ENCODE measurements at regions not wholly inside any gene's neighbourhood (a gene's known extent, or its start where the extent isn't known, plus 50 kb on each side); places are given as distances from the start of the nearest gene placed in this dataset.

DNA sequence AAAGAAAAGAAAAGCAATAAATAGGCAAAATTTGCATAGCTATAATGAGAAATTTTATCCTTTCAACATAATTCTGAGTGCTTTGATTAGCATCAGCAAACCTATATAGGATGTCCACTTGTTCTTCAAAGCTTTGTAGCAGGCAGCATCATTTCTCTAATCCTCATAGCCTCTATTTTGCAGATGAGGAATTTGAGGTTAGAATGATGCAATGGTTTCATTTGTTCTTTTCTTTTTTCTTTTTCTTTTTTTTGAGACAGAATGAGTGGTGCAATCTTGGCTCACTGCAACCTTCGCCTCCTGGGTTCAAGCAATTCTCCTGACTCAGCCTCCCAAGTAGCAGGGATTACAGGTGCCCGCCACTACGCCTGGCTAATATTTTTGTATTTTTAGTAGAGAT, 594.4 kb downstream of the TOX3 start:
- DNase-seq (ENCODE audit: low spot score) (no peak), ATAC-seq (no peak)
- H3K27ac Mint-ChIP-seq: peak overlapping the region; percentile 89
- H3K4me1 Mint-ChIP-seq: peaks cover 57% of the 10 kb centered on the region
- Histone ChIP-seq H3K9me2 (ENCODE audit: insufficient read depth) (no peaks in the 10 kb centered on the region), H4K20me1 (replicated peaks; ENCODE audit: insufficient read depth) (no peaks in the 10 kb centered on the region), H3K27ac (ENCODE audit: low read depth) (peak overlapping the region; percentile 68; the same call in 1 of the 2 replicates), H3K4me1 (ENCODE audit: insufficient read depth) (peaks cover 61% of the 10 kb centered on the region), H3F3A (replicated peaks; ENCODE audit: low read depth) (no peaks in the 10 kb centered on the region), H2AFZ (0 out of 2 replicates have a peak overlapping the region, but pooled peaks have one; percentile 29), H3K4me3 (no peak overlapping the region), H3K27me3 (ENCODE audit: insufficient read depth) (no peaks in the 10 kb centered on the region), H3K4me2 (peak overlapping the region; percentile 59; the same call in 1 of the 2 replicates), H3K79me2 (replicated peaks; ENCODE audit: insufficient read depth) (no peaks in the 10 kb centered on the region), H3K36me3 (ENCODE audit: insufficient read depth) (no peaks in the 10 kb centered on the region)
- H3K36me3 Mint-ChIP-seq (ENCODE audit: low read depth): no peaks in the 10 kb centered on the region
- TF ChIP-seq, protein P1, sequence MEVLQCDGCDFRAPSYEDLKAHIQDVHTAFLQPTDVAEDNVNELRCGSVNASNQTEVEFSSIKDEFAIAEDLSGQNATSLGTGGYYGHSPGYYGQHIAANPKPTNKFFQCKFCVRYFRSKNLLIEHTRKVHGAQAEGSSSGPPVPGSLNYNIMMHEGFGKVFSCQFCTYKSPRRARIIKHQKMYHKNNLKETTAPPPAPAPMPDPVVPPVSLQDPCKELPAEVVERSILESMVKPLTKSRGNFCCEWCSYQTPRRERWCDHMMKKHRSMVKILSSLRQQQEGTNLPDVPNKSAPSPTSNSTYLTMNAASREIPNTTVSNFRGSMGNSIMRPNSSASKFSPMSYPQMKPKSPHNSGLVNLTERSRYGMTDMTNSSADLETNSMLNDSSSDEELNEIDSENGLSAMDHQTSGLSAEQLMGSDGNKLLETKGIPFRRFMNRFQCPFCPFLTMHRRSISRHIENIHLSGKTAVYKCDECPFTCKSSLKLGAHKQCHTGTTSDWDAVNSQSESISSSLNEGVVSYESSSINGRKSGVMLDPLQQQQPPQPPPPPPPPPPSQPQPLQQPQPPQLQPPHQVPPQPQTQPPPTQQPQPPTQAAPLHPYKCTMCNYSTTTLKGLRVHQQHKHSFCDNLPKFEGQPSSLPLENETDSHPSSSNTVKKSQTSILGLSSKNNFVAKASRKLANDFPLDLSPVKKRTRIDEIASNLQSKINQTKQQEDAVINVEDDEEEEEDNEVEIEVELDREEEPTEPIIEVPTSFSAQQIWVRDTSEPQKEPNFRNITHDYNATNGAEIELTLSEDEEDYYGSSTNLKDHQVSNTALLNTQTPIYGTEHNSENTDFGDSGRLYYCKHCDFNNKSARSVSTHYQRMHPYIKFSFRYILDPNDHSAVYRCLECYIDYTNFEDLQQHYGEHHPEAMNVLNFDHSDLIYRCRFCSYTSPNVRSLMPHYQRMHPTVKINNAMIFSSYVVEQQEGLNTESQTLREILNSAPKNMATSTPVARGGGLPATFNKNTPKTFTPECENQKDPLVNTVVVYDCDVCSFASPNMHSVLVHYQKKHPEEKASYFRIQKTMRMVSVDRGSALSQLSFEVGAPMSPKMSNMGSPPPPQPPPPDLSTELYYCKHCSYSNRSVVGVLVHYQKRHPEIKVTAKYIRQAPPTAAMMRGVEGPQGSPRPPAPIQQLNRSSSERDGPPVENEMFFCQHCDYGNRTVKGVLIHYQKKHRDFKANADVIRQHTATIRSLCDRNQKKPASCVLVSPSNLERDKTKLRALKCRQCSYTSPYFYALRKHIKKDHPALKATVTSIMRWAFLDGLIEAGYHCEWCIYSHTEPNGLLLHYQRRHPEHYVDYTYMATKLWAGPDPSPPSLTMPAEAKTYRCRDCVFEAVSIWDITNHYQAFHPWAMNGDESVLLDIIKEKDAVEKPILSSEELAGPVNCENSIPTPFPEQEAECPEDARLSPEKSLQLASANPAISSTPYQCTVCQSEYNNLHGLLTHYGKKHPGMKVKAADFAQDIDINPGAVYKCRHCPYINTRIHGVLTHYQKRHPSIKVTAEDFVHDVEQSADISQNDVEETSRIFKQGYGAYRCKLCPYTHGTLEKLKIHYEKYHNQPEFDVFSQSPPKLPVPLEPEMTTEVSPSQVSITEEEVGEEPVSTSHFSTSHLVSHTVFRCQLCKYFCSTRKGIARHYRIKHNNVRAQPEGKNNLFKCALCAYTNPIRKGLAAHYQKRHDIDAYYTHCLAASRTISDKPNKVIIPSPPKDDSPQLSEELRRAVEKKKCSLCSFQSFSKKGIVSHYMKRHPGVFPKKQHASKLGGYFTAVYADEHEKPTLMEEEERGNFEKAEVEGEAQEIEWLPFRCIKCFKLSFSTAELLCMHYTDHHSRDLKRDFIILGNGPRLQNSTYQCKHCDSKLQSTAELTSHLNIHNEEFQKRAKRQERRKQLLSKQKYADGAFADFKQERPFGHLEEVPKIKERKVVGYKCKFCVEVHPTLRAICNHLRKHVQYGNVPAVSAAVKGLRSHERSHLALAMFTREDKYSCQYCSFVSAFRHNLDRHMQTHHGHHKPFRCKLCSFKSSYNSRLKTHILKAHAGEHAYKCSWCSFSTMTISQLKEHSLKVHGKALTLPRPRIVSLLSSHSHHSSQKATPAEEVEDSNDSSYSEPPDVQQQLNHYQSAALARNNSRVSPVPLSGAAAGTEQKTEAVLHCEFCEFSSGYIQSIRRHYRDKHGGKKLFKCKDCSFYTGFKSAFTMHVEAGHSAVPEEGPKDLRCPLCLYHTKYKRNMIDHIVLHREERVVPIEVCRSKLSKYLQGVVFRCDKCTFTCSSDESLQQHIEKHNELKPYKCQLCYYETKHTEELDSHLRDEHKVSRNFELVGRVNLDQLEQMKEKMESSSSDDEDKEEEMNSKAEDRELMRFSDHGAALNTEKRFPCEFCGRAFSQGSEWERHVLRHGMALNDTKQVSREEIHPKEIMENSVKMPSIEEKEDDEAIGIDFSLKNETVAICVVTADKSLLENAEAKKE (CRISPR knock-in tag; IDR thresholded peaks at IDR 0.05): no peak
- no peak for TF ChIP-seq STAT1 (IDR thresholded peaks at IDR 0.05; ENCODE audit: unreplicated experiment)
- TF ChIP-seq, protein P2, sequence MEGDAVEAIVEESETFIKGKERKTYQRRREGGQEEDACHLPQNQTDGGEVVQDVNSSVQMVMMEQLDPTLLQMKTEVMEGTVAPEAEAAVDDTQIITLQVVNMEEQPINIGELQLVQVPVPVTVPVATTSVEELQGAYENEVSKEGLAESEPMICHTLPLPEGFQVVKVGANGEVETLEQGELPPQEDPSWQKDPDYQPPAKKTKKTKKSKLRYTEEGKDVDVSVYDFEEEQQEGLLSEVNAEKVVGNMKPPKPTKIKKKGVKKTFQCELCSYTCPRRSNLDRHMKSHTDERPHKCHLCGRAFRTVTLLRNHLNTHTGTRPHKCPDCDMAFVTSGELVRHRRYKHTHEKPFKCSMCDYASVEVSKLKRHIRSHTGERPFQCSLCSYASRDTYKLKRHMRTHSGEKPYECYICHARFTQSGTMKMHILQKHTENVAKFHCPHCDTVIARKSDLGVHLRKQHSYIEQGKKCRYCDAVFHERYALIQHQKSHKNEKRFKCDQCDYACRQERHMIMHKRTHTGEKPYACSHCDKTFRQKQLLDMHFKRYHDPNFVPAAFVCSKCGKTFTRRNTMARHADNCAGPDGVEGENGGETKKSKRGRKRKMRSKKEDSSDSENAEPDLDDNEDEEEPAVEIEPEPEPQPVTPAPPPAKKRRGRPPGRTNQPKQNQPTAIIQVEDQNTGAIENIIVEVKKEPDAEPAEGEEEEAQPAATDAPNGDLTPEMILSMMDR (conservative IDR thresholded peaks at IDR 0.05; ENCODE audit: low read depth in 2 of 2): no peak
- TF ChIP-seq, protein P3, sequence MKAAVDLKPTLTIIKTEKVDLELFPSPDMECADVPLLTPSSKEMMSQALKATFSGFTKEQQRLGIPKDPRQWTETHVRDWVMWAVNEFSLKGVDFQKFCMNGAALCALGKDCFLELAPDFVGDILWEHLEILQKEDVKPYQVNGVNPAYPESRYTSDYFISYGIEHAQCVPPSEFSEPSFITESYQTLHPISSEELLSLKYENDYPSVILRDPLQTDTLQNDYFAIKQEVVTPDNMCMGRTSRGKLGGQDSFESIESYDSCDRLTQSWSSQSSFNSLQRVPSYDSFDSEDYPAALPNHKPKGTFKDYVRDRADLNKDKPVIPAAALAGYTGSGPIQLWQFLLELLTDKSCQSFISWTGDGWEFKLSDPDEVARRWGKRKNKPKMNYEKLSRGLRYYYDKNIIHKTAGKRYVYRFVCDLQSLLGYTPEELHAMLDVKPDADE (IDR thresholded peaks at IDR 0.05): no peak
- TF ChIP-seq, protein P4, sequence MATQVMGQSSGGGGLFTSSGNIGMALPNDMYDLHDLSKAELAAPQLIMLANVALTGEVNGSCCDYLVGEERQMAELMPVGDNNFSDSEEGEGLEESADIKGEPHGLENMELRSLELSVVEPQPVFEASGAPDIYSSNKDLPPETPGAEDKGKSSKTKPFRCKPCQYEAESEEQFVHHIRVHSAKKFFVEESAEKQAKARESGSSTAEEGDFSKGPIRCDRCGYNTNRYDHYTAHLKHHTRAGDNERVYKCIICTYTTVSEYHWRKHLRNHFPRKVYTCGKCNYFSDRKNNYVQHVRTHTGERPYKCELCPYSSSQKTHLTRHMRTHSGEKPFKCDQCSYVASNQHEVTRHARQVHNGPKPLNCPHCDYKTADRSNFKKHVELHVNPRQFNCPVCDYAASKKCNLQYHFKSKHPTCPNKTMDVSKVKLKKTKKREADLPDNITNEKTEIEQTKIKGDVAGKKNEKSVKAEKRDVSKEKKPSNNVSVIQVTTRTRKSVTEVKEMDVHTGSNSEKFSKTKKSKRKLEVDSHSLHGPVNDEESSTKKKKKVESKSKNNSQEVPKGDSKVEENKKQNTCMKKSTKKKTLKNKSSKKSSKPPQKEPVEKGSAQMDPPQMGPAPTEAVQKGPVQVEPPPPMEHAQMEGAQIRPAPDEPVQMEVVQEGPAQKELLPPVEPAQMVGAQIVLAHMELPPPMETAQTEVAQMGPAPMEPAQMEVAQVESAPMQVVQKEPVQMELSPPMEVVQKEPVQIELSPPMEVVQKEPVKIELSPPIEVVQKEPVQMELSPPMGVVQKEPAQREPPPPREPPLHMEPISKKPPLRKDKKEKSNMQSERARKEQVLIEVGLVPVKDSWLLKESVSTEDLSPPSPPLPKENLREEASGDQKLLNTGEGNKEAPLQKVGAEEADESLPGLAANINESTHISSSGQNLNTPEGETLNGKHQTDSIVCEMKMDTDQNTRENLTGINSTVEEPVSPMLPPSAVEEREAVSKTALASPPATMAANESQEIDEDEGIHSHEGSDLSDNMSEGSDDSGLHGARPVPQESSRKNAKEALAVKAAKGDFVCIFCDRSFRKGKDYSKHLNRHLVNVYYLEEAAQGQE (IDR thresholded peaks at IDR 0.05; ENCODE audit: unreplicated experiment): no peak
- no peak for TF ChIP-seq ZNF114 (CRISPR knock-in tag; IDR thresholded peaks at IDR 0.05)
- no peak for TF ChIP-seq JUNB (IDR thresholded peaks at IDR 0.05; ENCODE audit: unreplicated experiment)
- no peak for TF ChIP-seq CREB1 (CRISPR knock-in tag; IDR thresholded peaks at IDR 0.05; ENCODE audit: low read depth)
- TF ChIP-seq ZNF331 (CRISPR knock-in tag; IDR thresholded peaks at IDR 0.05; ENCODE audit: low read depth): no peak
- no peak for TF ChIP-seq NANOG (IDR thresholded peaks at IDR 0.05; ENCODE audit: borderline replicate concordance)
- no peak for TF ChIP-seq EZH2 (IDR thresholded peaks at IDR 0.05; ENCODE audit: low read depth, unreplicated experiment)
- TF ChIP-seq EZH2phosphoT487 (IDR thresholded peaks at IDR 0.05; ENCODE audit: unreplicated experiment): no peak
- TF ChIP-seq POLR2AphosphoS5 (IDR thresholded peaks at IDR 0.05; ENCODE audit: low read depth): no peak
- H3K4me3 Mint-ChIP-seq: no peak overlapping the region
- no peaks in the 10 kb centered on the region for H3K27me3 Mint-ChIP-seq (ENCODE audit: insufficient read depth, low read depth, poor library complexity)
- no peaks in the 10 kb centered on the region; the same call in 2 of the 3 replicates for H3K9me3 Mint-ChIP-seq
